ENCODE measurements at regions not wholly inside any gene's neighbourhood (a gene's known extent, or its start where the extent isn't known, plus 50 kb on each side); places are given as distances from the start of the nearest gene placed in this dataset.

- TF ChIP-seq ZNF384 (IDR thresholded peaks at IDR 0.05; ENCODE audit: low read depth, low read length) (no peak), CC2D1A (IDR thresholded peaks at IDR 0.05) (no peak), RNF219 (CRISPR knock-in tag; IDR thresholded peaks at IDR 0.05) (no peak), BMI1 (IDR thresholded peaks at IDR 0.05; ENCODE audit: low read length) (no peak), RCOR1 (IDR thresholded peaks at IDR 0.05; ENCODE audit: borderline replicate concordance in 1 of 2, low read depth in 2 of 2, low read length in 2 of 2) (no peak), FOXP4 (CRISPR knock-in tag; IDR thresholded peaks at IDR 0.05; ENCODE audit: borderline replicate concordance) (no peak), ETV6 (IDR thresholded peaks at IDR 0.05; ENCODE audit: borderline replicate concordance in 1 of 2, low read depth in 2 of 2, low read length in 1 of 2) (no peak), ETV6 (CRISPR knock-in tag; IDR thresholded peaks at IDR 0.05; ENCODE audit: borderline replicate concordance) (no peak), MNT (conservative IDR thresholded peaks at IDR 0.05) (no peak), EZH2 (IDR thresholded peaks at IDR 0.05; ENCODE audit: borderline replicate concordance, low read depth, low read length) (no peak)
These were observed 73.0 kb upstream of the HMGN3 start for GRCh38 chr6:79307321-79308036.

Measured in K562 (cell line).